HUES48 (cell line): ENCODE measurements at regions not wholly inside any gene's neighbourhood (a gene's known extent, or its start where the extent isn't known, plus 50 kb on each side); places are given as distances from the start of the nearest gene placed in this dataset.

ENCODE experiments used
- H3K27ac ChIP-seq: one replicate; pipeline ENCODE4 v1.7.0; 2013; ENCODE audit warnings: low read depth, low read length, inconsistent platforms
- H3K27me3 ChIP-seq: 2 replicates; pipeline ENCODE4 v1.6.1; 2013; ENCODE audit warnings: mild to moderate bottlenecking, low read length; ENCODE audit not compliant: control insufficient read depth, insufficient read depth
- H3K36me3 ChIP-seq: 2 replicates; pipeline ENCODE4 v1.6.1; 2013; ENCODE audit warnings: low read length; ENCODE audit not compliant: control insufficient read depth, insufficient read depth
- H3K4me1 ChIP-seq: 2 replicates; pipeline ENCODE4 v1.6.1; 2013; ENCODE audit warnings: mild to moderate bottlenecking, low read length; ENCODE audit not compliant: control insufficient read depth, insufficient read depth
- H3K4me3 ChIP-seq: 2 replicates; pipeline ENCODE4 v1.5.1; 2013; ENCODE audit warnings: mild to moderate bottlenecking, low read depth, low read length
- H3K9ac ChIP-seq: 2 replicates; pipeline ENCODE4 v1.6.1; 2013; ENCODE audit warnings: mild to moderate bottlenecking, low read depth, low read length, moderate library complexity
- H3K9me3 ChIP-seq: 2 replicates; pipeline ENCODE4 v1.6.1; 2013; ENCODE audit warnings: low read length; ENCODE audit not compliant: control insufficient read depth, insufficient read depth

GRCh38 chr6:160895562-160895961, 96.0 kb upstream of the MAP3K4 start:
- no peak overlapping the region for H3K4me3 ChIP-seq
- no peak overlapping the region for H3K27ac ChIP-seq
- H3K4me1 ChIP-seq, result peaks cover 17% of the 10 kb centered on the region
- no peaks in the 10 kb centered on the region for H3K27me3 ChIP-seq
- no peak overlapping the region for H3K9ac ChIP-seq
- H3K9me3 ChIP-seq, result no peaks in the 10 kb centered on the region
- no peaks in the 10 kb centered on the region for H3K36me3 ChIP-seq

GRCh38 chr6:160899671-160900430, 91.7 kb upstream of the MAP3K4 start:
- no peak overlapping the region for H3K27ac ChIP-seq
- no peak overlapping the region for H3K4me3 ChIP-seq
- H3K27me3 ChIP-seq, result no peaks in the 10 kb centered on the region
- no peaks in the 10 kb centered on the region for H3K9me3 ChIP-seq
- H3K36me3 ChIP-seq, result no peaks in the 10 kb centered on the region
- H3K4me1 ChIP-seq, result peaks cover 20% of the 10 kb centered on the region
- H3K9ac ChIP-seq, result no peak overlapping the region

GRCh38 chr6:160911949-160912348, 79.6 kb upstream of the MAP3K4 start:
- peaks cover 10% of the 10 kb centered on the region for H3K4me1 ChIP-seq
- no peak overlapping the region for H3K9ac ChIP-seq
- no peak overlapping the region for H3K27ac ChIP-seq
- H3K9me3 ChIP-seq, result peaks cover 12% of the 10 kb centered on the region
- no peaks in the 10 kb centered on the region for H3K36me3 ChIP-seq
- H3K27me3 ChIP-seq, result no peaks in the 10 kb centered on the region
- H3K4me3 ChIP-seq, result no peak overlapping the region

GRCh38 chr6:160912411-160912810, 79.2 kb upstream of the MAP3K4 start:
- H3K9ac ChIP-seq, result no peak overlapping the region
- peaks cover 10% of the 10 kb centered on the region for H3K4me1 ChIP-seq
- H3K27me3 ChIP-seq, result no peaks in the 10 kb centered on the region
- H3K27ac ChIP-seq, result no peak overlapping the region
- peaks cover 7% of the 10 kb centered on the region for H3K9me3 ChIP-seq
- H3K36me3 ChIP-seq, result no peaks in the 10 kb centered on the region
- H3K4me3 ChIP-seq, result no peak overlapping the region

- no peaks in the 10 kb centered on the region for H3K4me1 ChIP-seq
- no peak overlapping the region for H3K27ac ChIP-seq
- H3K4me3 ChIP-seq, result no peak overlapping the region
- H3K27me3 ChIP-seq, result no peaks in the 10 kb centered on the region
- H3K9me3 ChIP-seq, result no peaks in the 10 kb centered on the region; the same call in 1 of the 2 replicates
- no peak overlapping the region for H3K9ac ChIP-seq
- no peaks in the 10 kb centered on the region for H3K36me3 ChIP-seq
Observed at GRCh38 chr6:160917572-160917971, 74.0 kb upstream of the MAP3K4 start.

- no peak overlapping the region for H3K4me3 ChIP-seq
- no peaks in the 10 kb centered on the region for H3K27me3 ChIP-seq
- no peaks in the 10 kb centered on the region for H3K9me3 ChIP-seq
- H3K27ac ChIP-seq, result no peak overlapping the region
- H3K4me1 ChIP-seq, result no peaks in the 10 kb centered on the region
- no peak overlapping the region for H3K9ac ChIP-seq
- no peaks in the 10 kb centered on the region for H3K36me3 ChIP-seq
Observed at GRCh38 chr6:160919723-160920440, 71.7 kb upstream of the MAP3K4 start.

GRCh38 chr6:160921095-160921494, 70.5 kb upstream of the MAP3K4 start:
- Histone ChIP-seq H3K4me3 (no peak overlapping the region), H3K9me3 (no peaks in the 10 kb centered on the region), H3K4me1 (no peaks in the 10 kb centered on the region), H3K27me3 (no peaks in the 10 kb centered on the region), H3K9ac (no peak overlapping the region), H3K27ac (no peak overlapping the region), H3K36me3 (no peaks in the 10 kb centered on the region)

GRCh38 chr6:160926281-160927276, 65.0 kb upstream of the MAP3K4 start:
- no peak overlapping the region for H3K27ac ChIP-seq
- H3K36me3 ChIP-seq, result no peaks in the 10 kb centered on the region
- no peaks in the 10 kb centered on the region for H3K9me3 ChIP-seq
- H3K4me1 ChIP-seq, result peaks cover 5% of the 10 kb centered on the region
- H3K27me3 ChIP-seq, result peaks cover 5% of the 10 kb centered on the region
- no peak overlapping the region for H3K9ac ChIP-seq
- no peak overlapping the region for H3K4me3 ChIP-seq

GRCh38 chr6:160927416-160927815, 64.2 kb upstream of the MAP3K4 start:
- Histone ChIP-seq H3K27me3 (peaks cover 9% of the 10 kb centered on the region), H3K4me3 (no peak overlapping the region), H3K9me3 (no peaks in the 10 kb centered on the region), H3K9ac (no peak overlapping the region), H3K27ac (no peak overlapping the region), H3K36me3 (no peaks in the 10 kb centered on the region), H3K4me1 (peaks cover 8% of the 10 kb centered on the region)

GRCh38 chr6:160929361-160929760, 62.2 kb upstream of the MAP3K4 start:
- no peak overlapping the region for H3K9ac ChIP-seq
- peaks cover 8% of the 10 kb centered on the region for H3K4me1 ChIP-seq
- H3K36me3 ChIP-seq, result no peaks in the 10 kb centered on the region
- no peaks in the 10 kb centered on the region for H3K9me3 ChIP-seq
- H3K27me3 ChIP-seq, result peaks cover 9% of the 10 kb centered on the region
- no peak overlapping the region for H3K27ac ChIP-seq
- no peak overlapping the region for H3K4me3 ChIP-seq
